ENCODE measurements at regions not wholly inside any gene's neighbourhood (a gene's known extent, or its start where the extent isn't known, plus 50 kb on each side); places are given as distances from the start of the nearest gene placed in this dataset.

GRCh38 chrX:9135901-9136510 lies 102.1 kb upstream of the FAM9B start:
- H3K9me3 ChIP-seq, result no peaks in the 10 kb centered on the region
- no peak overlapping the region for H3K4me3 ChIP-seq (ENCODE audit: low read depth in 1 of 2, low read length in 1 of 2)
- no peak for TF ChIP-seq CTCF (IDR thresholded peaks at IDR 0.05)
- H3K27me3 ChIP-seq, result no peaks in the 10 kb centered on the region
- H3K4me1 ChIP-seq (ENCODE audit: control insufficient read depth in 1 of 2, insufficient read depth in 1 of 2, low read depth in 1 of 2, low read length in 1 of 2), result no peaks in the 10 kb centered on the region
- H3K36me3 ChIP-seq, result no peaks in the 10 kb centered on the region
- no peak overlapping the region for H3K27ac ChIP-seq

GRCh38 chrX:9137152-9137551 lies 103.2 kb upstream of the FAM9B start:
- no peaks in the 10 kb centered on the region for H3K4me1 ChIP-seq (ENCODE audit: control insufficient read depth in 1 of 2, insufficient read depth in 1 of 2, low read depth in 1 of 2, low read length in 1 of 2)
- H3K9me3 ChIP-seq, result no peaks in the 10 kb centered on the region
- H3K36me3 ChIP-seq, result no peaks in the 10 kb centered on the region
- H3K27me3 ChIP-seq, result no peaks in the 10 kb centered on the region
- no peak overlapping the region for H3K4me3 ChIP-seq (ENCODE audit: low read depth in 1 of 2, low read length in 1 of 2)
- TF ChIP-seq CTCF (IDR thresholded peaks at IDR 0.05), result no peak
- H3K27ac ChIP-seq, result no peak overlapping the region

GRCh38 chrX:9141496-9141895 lies 107.6 kb upstream of the FAM9B start:
- Histone ChIP-seq H3K27ac (no peak overlapping the region), H3K36me3 (no peaks in the 10 kb centered on the region), H3K4me1 (ENCODE audit: control insufficient read depth in 1 of 2, insufficient read depth in 1 of 2, low read depth in 1 of 2, low read length in 1 of 2) (no peaks in the 10 kb centered on the region), H3K27me3 (no peaks in the 10 kb centered on the region), H3K9me3 (no peaks in the 10 kb centered on the region), H3K4me3 (ENCODE audit: low read depth in 1 of 2, low read length in 1 of 2) (no peak overlapping the region)
- TF ChIP-seq CTCF (IDR thresholded peaks at IDR 0.05), result no peak

GRCh38 chrX:9144701-9145241 lies 110.8 kb upstream of the FAM9B start:
- TF ChIP-seq CTCF (IDR thresholded peaks at IDR 0.05), result no peak
- H3K27ac ChIP-seq, result no peak overlapping the region
- no peaks in the 10 kb centered on the region for H3K27me3 ChIP-seq
- H3K4me3 ChIP-seq (ENCODE audit: low read depth in 1 of 2, low read length in 1 of 2), result no peak overlapping the region
- H3K36me3 ChIP-seq, result no peaks in the 10 kb centered on the region
- no peaks in the 10 kb centered on the region for H3K4me1 ChIP-seq (ENCODE audit: control insufficient read depth in 1 of 2, insufficient read depth in 1 of 2, low read depth in 1 of 2, low read length in 1 of 2)
- H3K9me3 ChIP-seq, result no peaks in the 10 kb centered on the region

- TF ChIP-seq CTCF (IDR thresholded peaks at IDR 0.05), result no peak
- H3K27me3 ChIP-seq, result no peaks in the 10 kb centered on the region
- H3K36me3 ChIP-seq, result no peaks in the 10 kb centered on the region
- no peaks in the 10 kb centered on the region for H3K9me3 ChIP-seq
- no peaks in the 10 kb centered on the region for H3K4me1 ChIP-seq (ENCODE audit: control insufficient read depth in 1 of 2, insufficient read depth in 1 of 2, low read depth in 1 of 2, low read length in 1 of 2)
- no peak overlapping the region for H3K27ac ChIP-seq
- no peak overlapping the region for H3K4me3 ChIP-seq (ENCODE audit: low read depth in 1 of 2, low read length in 1 of 2)
These were observed 112.7 kb upstream of the FAM9B start for GRCh38 chrX:9146657-9147056.

Measured in neutrophil (primary cell).